Fibroblast of skin of left quadriceps (primary cell): ENCODE measurements at regions not wholly inside any gene's neighbourhood (a gene's known extent, or its start where the extent isn't known, plus 50 kb on each side); places are given as distances from the start of the nearest gene placed in this dataset.

ENCODE experiments used
- DNase-seq, 2 experiments: peaks; one replicate each; pipeline ENCODE4 v3.0.0-alpha.2; 2013; ENCODE audit warnings: low read depth in 2 of 2

GRCh38 chr4:25528391-25528790 is 127.3 kb upstream of the SLC34A2 start:
- no peak for DNase-seq

DNA sequence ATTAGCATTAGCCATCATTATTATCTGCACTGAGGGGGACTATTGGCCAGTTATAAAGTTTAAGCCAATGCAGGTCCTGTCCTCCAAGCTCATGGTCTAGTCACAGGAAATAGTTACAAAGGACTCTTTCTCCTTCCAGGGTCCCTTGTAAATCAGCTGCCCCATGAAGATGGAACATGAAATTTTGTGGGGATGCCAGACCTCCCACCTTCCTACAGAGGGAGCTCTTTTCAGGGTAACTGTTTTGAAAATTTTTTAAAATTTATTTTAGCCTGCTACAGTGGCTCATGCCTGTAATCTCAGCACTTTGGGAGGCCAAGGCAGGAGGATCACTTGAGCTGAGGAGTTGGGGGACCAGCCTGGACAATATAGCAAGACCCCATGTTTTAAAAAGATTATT is 124.4 kb upstream of the SLC34A2 start:
- no peak for DNase-seq

DNA sequence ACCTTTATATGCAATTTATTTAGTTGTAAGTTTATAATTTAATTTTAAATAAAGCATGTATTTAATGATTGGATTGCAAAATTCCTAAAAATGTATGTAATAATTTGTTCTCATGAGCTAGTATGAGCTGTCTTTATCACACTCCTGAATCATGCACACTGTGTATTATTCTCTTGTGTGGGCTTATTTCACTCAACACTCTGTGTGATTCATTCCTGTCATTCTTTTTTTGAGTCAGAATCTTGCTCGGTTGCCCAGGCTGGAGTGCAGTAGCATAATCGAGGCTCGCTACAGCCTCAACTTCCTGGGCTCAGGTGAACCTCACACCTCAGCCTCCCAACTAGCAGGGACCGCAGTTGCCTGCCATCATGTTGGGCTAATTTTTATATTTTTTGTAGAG is 123.1 kb upstream of the SLC34A2 start:
- no peak for DNase-seq

DNA sequence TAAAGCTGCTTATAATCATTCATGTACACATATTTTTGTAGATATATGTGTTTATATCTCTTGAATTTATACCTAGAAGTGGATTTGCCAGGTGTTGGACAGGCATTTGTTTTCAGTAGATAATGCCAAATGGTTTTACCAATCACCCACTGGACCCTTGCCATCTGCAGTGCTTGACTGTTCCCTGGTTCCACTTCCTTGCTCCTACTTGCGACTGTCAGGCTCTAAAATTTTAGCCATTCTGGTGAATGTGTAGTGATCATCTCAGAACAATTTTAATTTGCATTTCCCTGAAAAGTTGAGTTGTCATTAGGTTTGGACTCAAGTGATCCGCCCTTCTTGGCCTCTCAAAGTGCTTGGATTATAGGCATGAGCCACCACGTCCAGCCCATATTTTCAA is 122.4 kb upstream of the SLC34A2 start:
- DNase-seq: no peak

DNA sequence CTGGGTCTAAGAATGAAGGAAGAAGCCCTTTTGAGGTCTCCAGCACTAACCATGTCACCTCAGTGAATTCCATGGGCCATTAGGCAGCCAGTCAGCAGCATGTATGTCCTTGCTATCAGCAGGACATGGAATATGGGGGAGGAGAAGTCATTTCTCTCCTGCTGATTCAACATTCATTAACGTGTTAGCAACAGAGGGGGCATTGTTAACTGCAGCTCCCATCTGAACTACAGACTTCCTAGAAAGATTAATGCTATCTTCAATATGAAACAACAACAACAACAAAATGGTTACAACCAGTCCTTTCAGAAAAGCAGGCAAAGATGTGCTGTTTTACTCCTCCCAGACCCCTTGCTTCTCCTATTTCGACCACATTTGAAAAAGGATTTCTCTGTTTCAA is 120.4 kb upstream of the SLC34A2 start:
- no peak for DNase-seq

GRCh38 chr4:25535701-25536473 is 119.8 kb upstream of the SLC34A2 start:
- DNase-seq: no peak

DNA sequence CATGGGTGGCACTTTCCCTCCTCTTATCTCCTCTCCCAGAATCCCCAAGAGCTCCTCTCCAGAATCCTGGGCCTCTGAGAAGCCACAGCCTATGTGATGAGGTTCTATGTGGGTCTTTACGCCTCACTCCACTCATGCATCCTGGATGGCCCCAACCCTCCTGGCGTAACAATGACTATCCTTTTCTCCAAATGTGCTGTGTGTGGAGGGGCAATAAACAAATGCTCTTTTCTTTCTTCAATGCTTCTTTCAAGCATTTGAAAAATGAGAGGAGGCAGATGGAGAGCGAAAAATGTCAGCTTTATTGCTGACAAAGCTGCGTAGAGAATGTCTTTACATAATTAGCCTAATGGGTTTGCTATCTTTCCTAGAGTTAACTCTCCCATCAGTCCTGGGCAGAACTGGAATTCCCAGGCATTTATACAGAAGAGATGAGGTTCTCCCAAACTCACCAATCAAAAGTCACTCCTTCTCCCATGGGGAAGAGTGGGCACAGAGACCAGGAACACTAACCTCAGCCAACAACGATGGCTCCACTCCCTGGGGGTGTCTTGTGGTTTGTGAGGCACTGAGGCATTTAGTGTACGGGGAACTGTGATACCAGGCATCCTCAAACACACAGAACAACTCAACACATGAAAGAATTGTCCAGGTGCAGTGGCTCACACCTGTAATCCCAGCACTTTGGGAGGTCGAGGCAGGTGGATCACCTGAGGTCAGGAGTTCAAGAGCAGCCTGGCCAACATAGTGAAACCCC is 118.9 kb upstream of the SLC34A2 start:
- DNase-seq: no peak

DNA sequence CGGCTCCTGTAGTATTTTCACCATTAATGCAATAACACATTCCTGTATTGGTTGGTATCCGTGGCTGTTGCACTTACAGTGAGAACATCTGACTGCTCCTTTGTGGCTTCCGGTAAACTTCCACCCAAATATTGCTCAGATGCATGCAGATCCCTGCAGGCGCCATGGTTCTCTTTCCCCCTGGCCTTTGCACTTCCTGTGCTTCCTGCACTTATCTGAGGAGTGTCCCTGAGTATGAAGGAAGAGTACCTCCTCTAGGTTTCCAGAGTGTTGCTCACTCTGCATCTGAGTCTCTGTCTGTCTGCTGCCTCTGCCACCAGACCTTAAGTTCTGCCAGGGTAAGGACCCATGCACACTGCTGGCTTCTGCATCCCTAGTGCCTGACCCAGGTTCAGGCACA is 117.2 kb upstream of the SLC34A2 start:
- DNase-seq: no peak

DNA sequence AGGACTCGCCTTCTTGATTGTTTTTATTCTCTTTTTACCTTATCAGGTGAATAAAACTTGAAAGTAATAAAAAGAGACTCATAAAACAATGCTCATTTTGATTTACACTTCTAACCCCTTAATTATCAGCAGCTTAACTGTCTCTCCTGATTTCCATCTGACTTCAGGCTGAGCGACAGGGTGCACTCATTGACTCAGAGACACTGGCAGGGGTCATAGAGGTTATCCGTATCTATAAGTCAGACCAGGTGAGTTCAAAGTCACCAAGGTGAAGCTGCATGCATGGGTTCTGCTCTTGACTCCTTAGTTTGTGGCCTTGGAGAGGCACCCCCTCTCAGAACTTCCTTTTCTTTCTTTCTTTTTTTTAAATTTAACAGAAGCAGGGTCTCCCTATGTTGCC is 116.4 kb upstream of the SLC34A2 start:
- DNase-seq: no peak

DNA sequence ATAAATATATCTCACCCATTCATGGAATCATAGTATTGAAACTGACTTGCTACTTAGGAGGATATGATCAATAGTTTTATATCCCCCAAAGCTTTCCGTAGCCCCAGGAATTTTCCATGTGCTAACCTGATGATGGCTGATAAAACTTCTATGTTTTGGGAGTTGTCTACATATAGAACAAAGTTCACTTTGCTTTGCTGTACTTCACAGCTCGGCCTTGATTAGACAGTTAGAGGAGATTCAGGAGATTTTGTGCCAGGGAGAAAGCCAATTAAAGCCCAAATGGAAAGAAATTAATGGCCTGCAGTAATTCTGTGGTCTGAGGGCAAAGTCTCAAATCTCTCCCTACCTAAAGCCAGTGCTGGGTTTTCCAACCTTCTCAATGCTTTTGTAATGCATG is 114.9 kb upstream of the SLC34A2 start:
- DNase-seq: no peak

- DNase-seq: no peak
These were observed 108.3 kb upstream of the SLC34A2 start for GRCh38 chr4:25547343-25547742.

DNA sequence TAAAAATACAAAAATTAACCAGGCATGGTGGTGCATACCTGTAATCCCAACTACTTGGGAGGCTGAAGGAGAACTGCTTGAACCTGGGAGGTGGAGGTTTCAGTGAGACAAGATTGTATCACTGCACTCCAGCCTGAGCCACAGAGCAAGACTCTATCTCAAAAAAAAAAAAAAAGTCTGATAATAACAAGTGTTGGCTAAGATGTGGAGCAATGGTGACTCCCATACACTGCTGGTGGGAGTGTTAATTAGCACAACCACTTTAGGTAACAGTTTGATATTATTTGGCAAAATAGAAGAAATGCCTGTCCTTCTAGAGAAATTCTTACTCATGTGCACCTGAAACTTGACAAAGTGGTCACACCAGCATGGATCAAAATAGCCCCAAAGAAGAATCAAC is 106.2 kb upstream of the SLC34A2 start:
- DNase-seq: no peak

DNA sequence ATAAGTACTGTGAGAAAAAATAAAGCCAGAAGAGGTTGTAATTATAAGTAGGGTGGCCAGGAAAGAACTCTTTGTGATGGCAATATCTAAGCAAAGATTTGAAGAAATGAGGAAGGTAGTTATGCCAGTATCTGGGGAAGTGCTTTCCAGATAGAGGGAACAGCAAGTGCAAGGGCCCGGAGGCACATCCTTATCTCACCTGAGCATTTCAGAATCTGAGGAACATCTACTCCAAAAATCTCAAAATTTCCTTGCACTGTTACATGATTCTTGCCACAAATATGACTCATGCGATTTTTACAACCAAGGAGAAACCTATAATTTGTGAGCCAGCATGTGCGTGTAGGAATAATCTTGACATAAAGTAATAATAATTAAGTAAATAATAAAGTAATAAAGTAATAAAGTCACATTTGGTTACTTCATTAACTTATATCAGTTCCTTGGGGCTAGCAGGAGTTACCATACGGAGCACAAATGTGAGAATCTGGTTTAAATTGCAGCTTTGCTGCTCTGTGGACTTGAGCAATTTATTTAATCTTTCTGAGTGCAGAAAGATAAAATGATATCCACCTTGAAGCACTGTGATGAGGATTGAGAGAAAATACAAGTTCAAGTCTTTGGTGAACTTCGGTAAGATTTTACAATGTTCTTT is 105.1 kb upstream of the SLC34A2 start:
- DNase-seq: no peak

DNA sequence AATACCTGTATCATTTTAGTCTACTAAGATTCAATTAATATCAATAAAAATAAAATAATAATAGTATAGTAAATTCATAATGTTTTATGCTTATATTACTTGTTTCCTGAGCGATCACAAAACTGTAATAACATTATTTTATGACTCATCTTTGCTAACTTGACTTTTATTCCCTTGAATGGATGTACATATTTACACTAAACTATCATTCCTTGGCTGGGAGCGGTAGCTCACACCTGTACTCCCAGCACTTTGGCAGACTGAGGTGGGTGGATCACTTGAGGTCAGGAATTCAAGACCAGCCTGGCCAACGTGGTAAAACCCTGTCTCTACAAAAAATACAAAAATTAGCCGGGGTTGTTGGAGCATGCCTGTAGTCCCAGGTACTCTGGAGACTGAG is 104.0 kb upstream of the SLC34A2 start:
- DNase-seq: no peak

- no peak for DNase-seq
These were observed 102.9 kb upstream of the SLC34A2 start for GRCh38 chr4:25552580-25553271.

DNA sequence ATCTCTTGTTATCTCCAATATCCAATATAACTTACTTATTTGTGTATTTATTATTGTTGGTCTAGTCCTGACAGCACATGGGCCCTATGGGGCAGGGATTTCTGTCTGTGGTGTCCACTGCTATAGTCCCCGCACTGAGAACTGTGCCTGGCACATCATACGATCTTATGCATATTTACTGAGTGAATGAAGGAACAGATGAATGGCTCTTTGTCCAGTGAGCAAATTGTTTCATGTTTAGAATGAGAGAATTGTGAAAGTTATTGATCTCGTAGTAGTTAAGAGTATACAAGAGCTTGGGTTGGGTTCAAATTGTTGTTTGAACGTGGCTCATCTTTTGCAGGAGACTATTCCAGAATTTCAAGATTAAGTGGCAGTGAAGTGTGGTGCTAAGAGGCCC is 96.1 kb upstream of the SLC34A2 start:
- DNase-seq: no peak

GRCh38 chr4:25560605-25561004 is 95.0 kb upstream of the SLC34A2 start:
- no peak for DNase-seq

GRCh38 chr4:25563071-25563564 is 92.5 kb upstream of the SLC34A2 start:
- no peak for DNase-seq

DNA sequence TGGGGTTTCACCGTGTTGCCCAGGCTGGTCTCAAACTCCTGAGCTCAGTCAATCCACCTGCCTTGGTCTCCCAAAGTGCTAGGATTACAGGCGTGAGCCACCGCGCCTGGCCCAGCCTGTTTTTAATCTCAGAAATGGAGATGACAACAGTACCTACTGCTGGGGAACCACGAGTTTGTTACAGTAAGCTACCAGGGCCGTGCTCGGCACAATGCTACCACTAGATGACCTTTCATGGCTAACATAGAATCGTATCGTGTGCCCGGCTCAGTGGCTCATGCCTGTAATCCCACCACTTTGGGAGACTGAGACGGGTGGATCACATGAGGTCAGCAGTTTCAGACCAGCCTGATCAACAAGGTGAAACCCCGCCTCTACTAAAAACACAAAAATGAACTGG is 90.8 kb upstream of the SLC34A2 start:
- no peak for DNase-seq

DNA sequence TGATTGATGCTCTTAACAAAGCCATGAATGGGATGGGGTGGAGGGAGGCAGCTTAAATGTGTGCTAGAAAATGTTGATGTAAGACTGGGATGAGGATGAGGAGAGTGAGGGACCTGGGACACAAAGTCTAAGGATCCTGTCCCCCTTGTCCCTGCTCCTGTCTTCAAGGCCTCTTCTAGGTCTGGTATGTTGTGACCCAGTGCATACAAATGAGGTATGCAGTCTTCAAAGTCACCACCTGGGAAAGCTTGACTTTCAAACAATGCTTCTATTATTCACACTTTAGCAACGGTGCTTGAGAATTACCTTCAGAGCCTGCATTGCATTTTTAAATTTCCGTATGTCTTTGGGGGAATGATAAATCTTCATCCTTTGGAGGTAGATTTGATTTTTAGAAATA is 88.4 kb upstream of the SLC34A2 start:
- DNase-seq: no peak

GRCh38 chr4:25569716-25570115 is 85.9 kb upstream of the SLC34A2 start:
- DNase-seq: no peak

DNA sequence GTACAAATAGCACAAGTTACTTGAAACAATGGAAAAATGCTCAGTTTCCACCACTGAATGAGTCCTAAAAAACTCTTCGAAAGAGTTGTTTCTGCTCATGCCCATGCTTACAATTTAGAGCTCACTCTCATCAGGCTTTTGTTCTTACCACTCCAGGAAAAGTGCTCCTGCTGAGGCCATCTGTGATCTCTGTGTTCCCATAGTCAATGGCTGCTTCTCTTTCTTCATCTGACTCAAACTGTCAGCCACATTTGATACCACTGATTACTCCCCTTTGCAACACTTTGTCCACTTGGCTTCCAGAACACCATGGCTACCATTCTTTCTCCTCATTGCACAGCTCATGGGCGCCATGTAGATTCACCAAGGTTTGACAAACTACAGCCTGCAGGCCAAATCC is 80.0 kb upstream of the SLC34A2 start:
- no peak for DNase-seq
